HG03342 (cell line): ENCODE measurements at regions not wholly inside any gene's neighbourhood (a gene's known extent, or its start where the extent isn't known, plus 50 kb on each side); places are given as distances from the start of the nearest gene placed in this dataset.
"Not testable (repeated sequence)": the region's sequence is repeated elsewhere in the genome, so short reads cannot be mapped to it uniquely, and the experiment has no call there.

Experiments
- ATAC-seq: cut with Tn5 transposase; IDR thresholded peaks from one replicate; pipeline ENCODE4 v1.9.1; 2021; ENCODE audit warnings: mild to moderate bottlenecking, moderate library complexity; ENCODE audit not compliant: unreplicated experiment

- ATAC-seq = no peak
Measured at GRCh38 chr12:115813256-115813655, 464.2 kb downstream of the MED13L start.

GRCh38 chr12:115811929-115812328, 465.6 kb downstream of the MED13L start:
- no peak for ATAC-seq

GRCh38 chr12:115811045-115811444, 466.4 kb downstream of the MED13L start:
- no peak for ATAC-seq

GRCh38 chr12:115810122-115810901, 467.2 kb downstream of the MED13L start:
- ATAC-seq = no peak

- no peak for ATAC-seq
Measured at GRCh38 chr12:115806000-115806399, 471.5 kb downstream of the MED13L start.

GRCh38 chr12:115802767-115803166, 474.7 kb downstream of the MED13L start:
- ATAC-seq = no peak

- ATAC-seq = no peak
Measured at GRCh38 chr12:115801871-115802270, 475.6 kb downstream of the MED13L start.

GRCh38 chr12:115799610-115800009, 477.9 kb downstream of the MED13L start:
- ATAC-seq = no peak

GRCh38 chr12:115798309-115798917, 479.1 kb downstream of the MED13L start:
- ATAC-seq = no peak

GRCh38 chr12:115794659-115795081, 482.8 kb downstream of the MED13L start:
- ATAC-seq = no peak

- ATAC-seq = no peak
Measured at GRCh38 chr12:115791331-115791730, 486.2 kb downstream of the MED13L start.

GRCh38 chr12:115790526-115790925, 487.0 kb downstream of the MED13L start:
- no peak for ATAC-seq

GRCh38 chr12:115786490-115786889, 491.0 kb downstream of the MED13L start:
- ATAC-seq = not testable (repeated sequence)

GRCh38 chr12:115785548-115785947, 491.9 kb downstream of the MED13L start:
- no peak for ATAC-seq

- no peak for ATAC-seq
Measured at GRCh38 chr12:115776399-115776798, 501.1 kb downstream of the MED13L start.

- ATAC-seq = no peak
Measured at GRCh38 chr12:115774148-115774895, 503.2 kb downstream of the MED13L start.

GRCh38 chr12:115771601-115772000, 505.9 kb downstream of the MED13L start:
- ATAC-seq = no peak

GRCh38 chr12:115771065-115771464, 506.4 kb downstream of the MED13L start:
- ATAC-seq = no peak

GRCh38 chr12:115770643-115771042, 506.9 kb downstream of the MED13L start:
- ATAC-seq = no peak

- no peak for ATAC-seq
Measured at GRCh38 chr12:115767916-115768315, 509.6 kb downstream of the MED13L start.

GRCh38 chr12:115763982-115764621, 513.4 kb downstream of the MED13L start:
- ATAC-seq = no peak
